Spleen (tissue), 7 donors: ENCODE measurements at regions not wholly inside any gene's neighbourhood (a gene's known extent, or its start where the extent isn't known, plus 50 kb on each side); places are given as distances from the start of the nearest gene placed in this dataset.

Experiments used
- CTCF ChIP-seq, 11 experiments: fragments of 200-600 bp in 7 of 11; fragments of 450-650 bp in 4 of 11; sonication (generic) in 4 of 11; IDR thresholded peaks in 8 of 11; conservative IDR thresholded peaks in 3 of 11; 1 replicate in 7 of 11; 2 replicates in 4 of 11; pipeline versions ENCODE4 v1.4.0 to v1.8.0; 2016 to 2021; ENCODE audit warnings: antibody characterized with exemption in 11 of 11, inconsistent platforms in 4 of 11, mild to moderate bottlenecking in 1 of 11
- POLR2A ChIP-seq, 3 donors: fragments of 450-650 bp; IDR thresholded peaks; one replicate each; pipeline ENCODE4 v1.5.1; 2017; ENCODE audit warnings: antibody characterized with exemption in 3 of 3, mild to moderate bottlenecking in 1 of 3
- POLR2AphosphoS5 ChIP-seq, 3 donors: sonication (generic); formaldehyde crosslinking; IDR thresholded peaks; one replicate each; pipeline ENCODE4 v1.5.1; 2017; ENCODE audit warnings: antibody characterized with exemption in 3 of 3
- donor health status: DM: no; HTN: no; CAD: no; lungs with moderate emphysema.
- donor health status: DM: no; HTN: no; CAD: no.
- donor health status: DM: no; HTN: no; CAD: no.

- TF ChIP-seq CTCF (IDR thresholded peaks at IDR 0.05 in 8 of 11, conservative IDR thresholded peaks at IDR 0.05 in 3 of 11) (no peak), POLR2A (IDR thresholded peaks at IDR 0.05) (no peak), POLR2AphosphoS5 (IDR thresholded peaks at IDR 0.05) (no peak)
Observed at GRCh38 chr5:101590384-101590783, 687.3 kb upstream of the ST8SIA4 start.
